IPS-NIHi7 (cell line): ENCODE measurements at regions not wholly inside any gene's neighbourhood (a gene's known extent, or its start where the extent isn't known, plus 50 kb on each side); places are given as distances from the start of the nearest gene placed in this dataset.

Source experiments
- DNase-seq: peaks from one replicate; pipeline ENCODE4 v3.0.0; 2012; ENCODE audit warnings: mixed read lengths; ENCODE audit errors: extremely low spot score

- DNase-seq: no peak
Observed at GRCh38 chr5:147168578-147169327, 66.1 kb upstream of the STK32A start.

- no peak for DNase-seq
Observed at GRCh38 chr5:147169399-147169798, 65.4 kb upstream of the STK32A start.

DNA sequence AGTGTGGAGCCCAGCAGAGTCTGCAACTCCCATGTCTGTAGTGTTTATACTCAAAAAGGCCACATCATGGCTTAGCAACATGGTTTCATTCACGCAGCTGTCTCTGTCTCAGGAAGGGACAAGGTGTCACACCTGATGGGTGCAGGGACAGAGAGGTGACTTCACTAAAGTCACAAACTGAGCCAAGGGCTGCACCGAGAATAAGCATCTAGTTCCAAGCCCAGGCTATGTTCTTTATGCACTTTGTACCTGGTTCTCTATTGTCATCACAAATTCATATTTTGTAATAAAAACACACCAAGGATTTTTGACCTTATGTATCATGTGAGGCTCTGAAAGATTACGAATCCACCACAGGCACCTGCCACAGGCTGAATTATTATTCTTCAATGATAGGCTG lies 64.9 kb upstream of the STK32A start:
- no peak for DNase-seq

- DNase-seq: no peak
Observed at GRCh38 chr5:147170603-147171002, 64.2 kb upstream of the STK32A start.

GRCh38 chr5:147174671-147175265 lies 60.1 kb upstream of the STK32A start:
- DNase-seq: no peak

GRCh38 chr5:147175516-147176097 lies 59.2 kb upstream of the STK32A start:
- no peak for DNase-seq

DNA sequence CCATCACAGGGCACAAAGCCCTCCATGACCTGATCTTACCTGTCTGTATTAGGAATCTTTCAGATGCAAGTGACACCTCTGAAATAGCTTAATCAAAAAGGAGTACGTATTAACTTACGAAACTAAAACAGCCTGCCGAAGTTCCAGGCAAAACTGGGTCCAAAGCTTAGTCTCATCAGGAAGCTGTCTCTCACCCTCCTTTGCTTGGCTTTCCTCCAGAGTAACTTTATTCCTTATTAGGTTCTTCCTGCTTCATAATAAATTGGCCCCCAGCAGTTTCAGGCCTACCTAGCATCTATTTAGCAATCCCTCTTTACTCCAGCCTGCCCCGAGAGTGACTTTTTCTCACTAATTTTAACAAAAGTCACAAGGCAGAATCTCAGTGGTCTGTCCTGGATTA lies 58.4 kb upstream of the STK32A start:
- DNase-seq: no peak

DNA sequence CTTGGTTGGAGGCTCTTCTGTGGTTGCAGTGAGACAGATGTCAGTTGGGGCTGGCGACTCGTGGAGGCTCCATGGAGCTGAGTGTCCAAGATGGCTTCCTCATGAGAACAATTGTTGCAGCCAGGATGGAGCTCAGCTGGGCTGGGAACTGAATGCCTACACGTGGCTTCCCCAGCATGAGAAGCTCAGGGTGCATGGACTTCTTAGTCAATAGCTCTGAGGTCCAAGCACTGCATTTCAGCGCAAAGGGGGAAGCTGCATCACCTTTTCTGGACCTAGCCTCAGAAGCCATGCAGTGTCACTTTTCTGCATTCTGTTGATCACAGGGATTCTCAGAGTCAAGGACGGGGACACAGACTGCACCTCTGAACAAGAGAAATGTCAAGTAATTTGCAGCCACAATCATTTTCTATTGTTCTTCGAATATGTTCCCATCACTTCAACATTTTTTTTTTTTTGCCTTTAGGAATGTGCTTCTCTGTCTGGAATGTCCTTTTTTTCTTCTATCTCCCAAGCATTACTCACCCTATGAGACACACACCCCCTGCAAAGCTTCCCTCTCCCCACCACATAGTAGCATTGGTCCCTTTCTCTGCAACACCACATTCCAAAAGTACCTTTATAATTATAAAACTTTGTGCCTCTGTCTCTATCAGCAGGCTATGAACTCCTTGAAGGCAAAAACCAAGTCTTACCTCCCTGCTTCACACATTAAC lies 57.5 kb upstream of the STK32A start:
- no peak for DNase-seq

DNA sequence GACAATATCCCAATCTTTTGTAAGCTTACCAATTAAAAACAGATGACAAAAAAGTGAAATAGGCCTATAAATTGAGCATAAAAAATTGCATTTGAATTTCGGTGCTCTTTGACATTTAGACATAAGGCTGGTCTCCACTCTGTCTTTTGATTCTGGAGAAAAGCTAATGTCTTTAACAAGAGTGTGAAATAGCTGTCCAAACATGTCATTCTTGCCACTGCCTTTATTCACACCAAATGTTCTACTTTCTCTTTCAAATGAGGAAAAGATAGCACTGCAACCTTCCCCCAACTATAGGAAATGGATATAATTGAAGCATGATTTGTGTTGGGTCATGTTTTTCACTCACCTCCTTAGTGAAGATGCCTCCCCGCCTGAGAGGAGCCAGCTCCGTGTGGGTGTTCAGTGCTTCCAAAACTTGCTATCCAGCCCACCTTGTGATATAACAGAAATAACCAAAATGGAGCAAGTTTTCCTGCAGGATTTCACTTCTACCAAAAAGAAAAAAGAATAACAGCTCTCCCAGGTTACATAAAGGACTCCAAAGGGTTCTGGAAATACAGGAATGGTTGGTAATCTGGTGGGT lies 55.2 kb upstream of the STK32A start:
- no peak for DNase-seq

DNA sequence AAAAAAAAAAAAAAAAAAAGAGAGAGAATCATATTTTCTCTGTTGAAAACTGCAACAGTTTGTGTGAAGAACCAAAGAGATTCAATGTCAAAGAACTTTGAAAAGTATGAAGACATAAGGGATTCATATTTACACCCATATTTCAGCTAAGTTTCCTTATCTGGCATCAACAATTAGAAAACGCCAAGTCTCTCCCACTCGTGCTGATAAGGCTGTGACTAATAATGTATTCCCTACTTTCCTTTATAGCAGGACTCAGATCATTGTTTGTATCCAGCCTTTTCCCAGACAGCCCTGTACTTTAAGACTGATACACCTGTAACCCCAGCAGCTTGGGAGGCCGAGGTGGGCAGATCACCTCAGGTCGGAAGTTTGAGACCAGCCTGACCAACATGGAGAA lies 54.1 kb upstream of the STK32A start:
- DNase-seq: no peak
